Endothelial cell of umbilical vein (primary cell): ENCODE measurements at regions not wholly inside any gene's neighbourhood (a gene's known extent, or its start where the extent isn't known, plus 50 kb on each side); places are given as distances from the start of the nearest gene placed in this dataset.
"Not testable (repeated sequence)": the region's sequence is repeated elsewhere in the genome, so short reads cannot be mapped to it uniquely, and the experiment has no call there.

Source experiments
- BruUV-seq: library from RNA; stranded (reverse); fragments of 400-500 nt; replicated peaks from 2 replicates; lab custom pipeline; 2021; lab: Mats Ljungman, UMichigan
- CTCF ChIA-PET: fragments of 300-600, 350-600 bp; sonication (Branson Sonifier 250); formaldehyde crosslinking; loops from one replicate; lab custom pipeline; 2021; ENCODE audit warnings: antibody characterized with exemption, inconsistent platforms; lab: Charles Lee
- POLR2A ChIA-PET: fragments of 300-600, 350-600 bp; sonication (Branson Sonifier 250); formaldehyde crosslinking; loops from one replicate; lab custom pipeline; 2021; ENCODE audit warnings: antibody characterized with exemption, inconsistent platforms; lab: Charles Lee
- DNase-seq: peaks from one replicate; pipeline ENCODE4 v3.0.0-alpha.2; 2011; ENCODE audit warnings: low read depth, low spot score
- FAIRE-seq: peaks from 2 replicates; lab custom pipeline; 2011; peaks lifted over from hg19 to GRCh38; lab: Jason Lieb, UNC
- H2AFZ ChIP-seq: 2 replicates; pipeline ENCODE4 v1.6.0; 2012; ENCODE audit warnings: low read depth, low read length, control low read depth, inconsistent platforms
- H3K27ac ChIP-seq: 2 replicates; pipeline ENCODE4 v1.5.1; 2011; ENCODE audit warnings: low read depth, mild to moderate bottlenecking, control low read depth, low read length, moderate library complexity; ENCODE audit not compliant: insufficient read depth
- H3K27me3 ChIP-seq, 2 experiments: 2 replicates each; pipeline versions ENCODE4 v1.6.0 to v1.6.1; 2011; ENCODE audit warnings: low read length in 2 of 2, mixed read lengths in 1 of 2; ENCODE audit not compliant: control insufficient read depth in 2 of 2, insufficient read depth in 2 of 2
- H3K36me3 ChIP-seq, 2 experiments: 2 replicates in 1 of 2; 3 replicates in 1 of 2; pipeline ENCODE4 v1.5.1; 2011; ENCODE audit warnings: low read length in 2 of 2, mild to moderate bottlenecking in 1 of 2, moderate library complexity in 1 of 2; ENCODE audit not compliant: control insufficient read depth in 2 of 2, insufficient read depth in 2 of 2; ENCODE audit errors: extremely low read depth in 1 of 2
- H3K4me1 ChIP-seq: 3 replicates; pipeline ENCODE4 v1.5.1; 2011; ENCODE audit warnings: mild to moderate bottlenecking, low read length; ENCODE audit not compliant: control insufficient read depth, insufficient read depth; ENCODE audit errors: extremely low read depth
- H3K4me2 ChIP-seq: 2 replicates; pipeline ENCODE4 v1.6.1; 2011; ENCODE audit warnings: low read length, control low read depth, mixed read lengths; ENCODE audit not compliant: insufficient read depth
- H3K4me3 ChIP-seq, 3 experiments: fragments of 200-600 bp in 1 of 3; sonication (generic), shearing (Covaris generic) in 1 of 3; replicated peaks in 1 of 3; 2 replicates each; pipeline ENCODE4 v1.5.1; 2011 to 2016; ENCODE audit warnings: control low read depth in 3 of 3, low read length in 3 of 3, mild to moderate bottlenecking in 2 of 3, inconsistent platforms in 1 of 3, low read depth in 1 of 3, moderate library complexity in 1 of 3; ENCODE audit not compliant: insufficient read depth in 1 of 3
- H3K79me2 ChIP-seq: 2 replicates; pipeline ENCODE4 v1.6.0; 2012; ENCODE audit warnings: low read length, inconsistent platforms; ENCODE audit not compliant: control insufficient read depth, insufficient read depth
- H3K9ac ChIP-seq: replicated peaks from 2 replicates; pipeline ENCODE3; 2011; ENCODE audit warnings: low read length, control low read depth; ENCODE audit not compliant: insufficient read depth; ENCODE audit errors: extremely low read depth
- H3K9me1 ChIP-seq: replicated peaks from 3 replicates; pipeline ENCODE4 v1.6.0; 2011; ENCODE audit warnings: mild to moderate bottlenecking, low read length; ENCODE audit not compliant: control insufficient read depth, insufficient read depth; ENCODE audit errors: extremely low read depth
- H3K9me3 ChIP-seq: replicated peaks from 2 replicates; pipeline ENCODE4 v1.5.1; 2012; ENCODE audit warnings: low read length, inconsistent platforms; ENCODE audit not compliant: control insufficient read depth, insufficient read depth
- H4K20me1 ChIP-seq: replicated peaks from 2 replicates; pipeline ENCODE3; 2011; ENCODE audit warnings: mild to moderate bottlenecking, low read length; ENCODE audit not compliant: control insufficient read depth, insufficient read depth; ENCODE audit errors: extremely low read depth
- dilution Hi-C: fragments of 300-500 bp; cut with MboI; formaldehyde crosslinking; loops from one replicate; pipeline ENCODE4 v1.15.0; 2019; ENCODE audit warnings: low sequenced_read_pairs; ENCODE audit not compliant: extremely low pct_ligation_motif_present
- intact Hi-C: fragments of 100-400 bp; cut with micrococcal nuclease; formaldehyde crosslinking; loops from one replicate; pipeline ENCODE4 v1.10.0; 2022

GRCh38 chr1:206311611-206312273, 108.4 kb downstream of the SRGAP2 start:
- DNase-seq, H3K4me2 ChIP-seq, CTCF ChIA-PET, dilution Hi-C loops, H3K36me3 ChIP-seq, H3K27me3 ChIP-seq, H3K9me3 ChIP-seq, H3K4me3 ChIP-seq, POLR2A ChIA-PET, H3K4me1 ChIP-seq, FAIRE-seq, H3K27ac ChIP-seq, intact Hi-C loops, H4K20me1 ChIP-seq, H3K79me2 ChIP-seq, H3K9me1 ChIP-seq, H2AFZ ChIP-seq, H3K9ac ChIP-seq, BruUV-seq: not testable (repeated sequence)

- CTCF ChIA-PET, H3K36me3 ChIP-seq, intact Hi-C loops, H3K4me2 ChIP-seq, H3K4me3 ChIP-seq, H2AFZ ChIP-seq, H3K9ac ChIP-seq, H3K9me1 ChIP-seq, FAIRE-seq, H3K79me2 ChIP-seq, POLR2A ChIA-PET, dilution Hi-C loops, H3K27me3 ChIP-seq, H3K4me1 ChIP-seq, H3K9me3 ChIP-seq, H4K20me1 ChIP-seq, DNase-seq, BruUV-seq, H3K27ac ChIP-seq: not testable (repeated sequence)
Measured at GRCh38 chr1:206312274-206312665, 108.9 kb downstream of the SRGAP2 start.

- H3K9me1 ChIP-seq, H3K4me1 ChIP-seq, H3K79me2 ChIP-seq, CTCF ChIA-PET, H4K20me1 ChIP-seq, dilution Hi-C loops, H3K27me3 ChIP-seq, H3K9me3 ChIP-seq, H3K27ac ChIP-seq, intact Hi-C loops, FAIRE-seq, H2AFZ ChIP-seq, BruUV-seq, DNase-seq, POLR2A ChIA-PET, H3K36me3 ChIP-seq, H3K4me3 ChIP-seq, H3K4me2 ChIP-seq, H3K9ac ChIP-seq: not testable (repeated sequence)
Measured at GRCh38 chr1:206314951-206315636, 111.8 kb downstream of the SRGAP2 start.

- H3K79me2 ChIP-seq, dilution Hi-C loops, DNase-seq, H3K27ac ChIP-seq, H3K4me1 ChIP-seq, H3K4me2 ChIP-seq, H3K9me1 ChIP-seq, H3K9me3 ChIP-seq, H3K9ac ChIP-seq, POLR2A ChIA-PET, H3K4me3 ChIP-seq, H4K20me1 ChIP-seq, H2AFZ ChIP-seq, CTCF ChIA-PET, intact Hi-C loops, H3K27me3 ChIP-seq, H3K36me3 ChIP-seq, BruUV-seq: not testable (repeated sequence)
- FAIRE-seq, result peak; percentile 8
Measured at GRCh38 chr1:206316901-206317300, 113.6 kb downstream of the SRGAP2 start.
